Caki2 (cell line): ENCODE measurements at regions not wholly inside any gene's neighbourhood (a gene's known extent, or its start where the extent isn't known, plus 50 kb on each side); places are given as distances from the start of the nearest gene placed in this dataset.
"Not testable (repeated sequence)": the region's sequence is repeated elsewhere in the genome, so short reads cannot be mapped to it uniquely, and the experiment has no call there.

Experiments
- DNase-seq: peaks from one replicate; pipeline ENCODE4 v3.0.0-alpha.2; 2015; ENCODE audit warnings: low read depth
- in situ Hi-C: cut with HindIII; loops from 2 replicates; pipeline ENCODE4 v1.10.0; 2016; ENCODE audit warnings: low sequenced_read_pairs, low pct_unique_long_range_greater_than_20kb, mixed read lengths

- in situ Hi-C loops, result no loop called here
- no peak for DNase-seq
Observed at GRCh38 chr12:90548595-90548994, 406.4 kb downstream of the CCER1 start.

- DNase-seq, result no peak
- in situ Hi-C loops, result no loop called here
Observed at GRCh38 chr12:90546511-90546910, 408.5 kb downstream of the CCER1 start.

GRCh38 chr12:90543841-90544240 lies 411.1 kb downstream of the CCER1 start:
- in situ Hi-C loops, result no loop called here
- no peak for DNase-seq

- DNase-seq, result no peak
- in situ Hi-C loops, result no loop called here
Observed at GRCh38 chr12:90543374-90543773, 411.6 kb downstream of the CCER1 start.

- DNase-seq, in situ Hi-C loops: not testable (repeated sequence)
Observed at GRCh38 chr12:90542852-90543251, 412.1 kb downstream of the CCER1 start.

- DNase-seq, in situ Hi-C loops: not testable (repeated sequence)
Observed at GRCh38 chr12:90533828-90534227, 421.1 kb downstream of the CCER1 start.

GRCh38 chr12:90520002-90520734 lies 434.8 kb downstream of the CCER1 start:
- no peak for DNase-seq
- in situ Hi-C loops, result no loop called here

GRCh38 chr12:90519285-90519684 lies 435.7 kb downstream of the CCER1 start:
- no peak for DNase-seq
- in situ Hi-C loops, result no loop called here

- in situ Hi-C loops, result no loop called here
- DNase-seq, result no peak
Observed at GRCh38 chr12:90515199-90516175, 439.5 kb downstream of the CCER1 start.

GRCh38 chr12:90514325-90514724 lies 440.7 kb downstream of the CCER1 start:
- no peak for DNase-seq

GRCh38 chr12:90512518-90512917 lies 442.5 kb downstream of the CCER1 start:
- no peak for DNase-seq
- in situ Hi-C loops, result no loop called here

More at GRCh38 chr12:90514325-90514724, 440.7 kb downstream of the CCER1 start:
- in situ Hi-C loops, result no loop called here

- no peak for DNase-seq
- in situ Hi-C loops, result no loop called here
Observed at GRCh38 chr12:90510948-90511347, 444.0 kb downstream of the CCER1 start.

- DNase-seq, result no peak
- in situ Hi-C loops, result no loop called here
Observed at GRCh38 chr12:90504806-90505205, 450.2 kb downstream of the CCER1 start.

- no peak for DNase-seq
- in situ Hi-C loops, result no loop called here
Observed at GRCh38 chr12:90502070-90502469, 452.9 kb downstream of the CCER1 start.

- DNase-seq, result no peak
- in situ Hi-C loops, result no loop called here
Observed at GRCh38 chr12:90501412-90501811, 453.6 kb downstream of the CCER1 start.

- in situ Hi-C loops, result no loop called here
- no peak for DNase-seq
Observed at GRCh38 chr12:90499795-90500194, 455.2 kb downstream of the CCER1 start.

- in situ Hi-C loops, result no loop called here
- no peak for DNase-seq
Observed at GRCh38 chr12:90497923-90498545, 456.9 kb downstream of the CCER1 start.

GRCh38 chr12:90490355-90490754 lies 464.6 kb downstream of the CCER1 start:
- no peak for DNase-seq
- in situ Hi-C loops, result no loop called here

GRCh38 chr12:90489141-90489540 lies 465.8 kb downstream of the CCER1 start:
- in situ Hi-C loops, result no loop called here
- DNase-seq, result no peak
